ENCODE measurements at regions not wholly inside any gene's neighbourhood (a gene's known extent, or its start where the extent isn't known, plus 50 kb on each side); places are given as distances from the start of the nearest gene placed in this dataset.
"Not testable (repeated sequence)": the region's sequence is repeated elsewhere in the genome, so short reads cannot be mapped to it uniquely, and the experiment has no call there.

DNA sequence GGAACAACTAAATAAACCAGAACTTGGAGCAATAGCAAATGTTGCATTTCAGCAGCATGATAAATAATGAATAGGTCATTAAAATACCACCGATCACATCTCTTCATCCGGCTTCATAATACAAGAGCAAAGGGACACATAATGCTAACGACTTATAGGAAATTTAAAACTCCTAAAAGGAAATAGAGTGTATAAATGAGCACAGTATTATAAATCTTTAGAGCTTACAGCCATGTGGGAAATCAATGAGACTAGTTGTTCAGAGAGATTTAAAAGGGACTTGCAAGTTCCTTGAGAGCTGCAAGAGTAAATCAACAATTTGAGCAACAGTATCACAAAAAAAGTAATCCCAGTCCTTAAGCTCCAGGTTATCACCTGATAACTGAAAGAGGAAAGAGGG, 677.0 kb downstream of the PLOD2 start:
- no peak for ATAC-seq

- ATAC-seq, result no peak
These were observed 672.0 kb downstream of the PLOD2 start for GRCh38 chr3:145489011-145489410.

DNA sequence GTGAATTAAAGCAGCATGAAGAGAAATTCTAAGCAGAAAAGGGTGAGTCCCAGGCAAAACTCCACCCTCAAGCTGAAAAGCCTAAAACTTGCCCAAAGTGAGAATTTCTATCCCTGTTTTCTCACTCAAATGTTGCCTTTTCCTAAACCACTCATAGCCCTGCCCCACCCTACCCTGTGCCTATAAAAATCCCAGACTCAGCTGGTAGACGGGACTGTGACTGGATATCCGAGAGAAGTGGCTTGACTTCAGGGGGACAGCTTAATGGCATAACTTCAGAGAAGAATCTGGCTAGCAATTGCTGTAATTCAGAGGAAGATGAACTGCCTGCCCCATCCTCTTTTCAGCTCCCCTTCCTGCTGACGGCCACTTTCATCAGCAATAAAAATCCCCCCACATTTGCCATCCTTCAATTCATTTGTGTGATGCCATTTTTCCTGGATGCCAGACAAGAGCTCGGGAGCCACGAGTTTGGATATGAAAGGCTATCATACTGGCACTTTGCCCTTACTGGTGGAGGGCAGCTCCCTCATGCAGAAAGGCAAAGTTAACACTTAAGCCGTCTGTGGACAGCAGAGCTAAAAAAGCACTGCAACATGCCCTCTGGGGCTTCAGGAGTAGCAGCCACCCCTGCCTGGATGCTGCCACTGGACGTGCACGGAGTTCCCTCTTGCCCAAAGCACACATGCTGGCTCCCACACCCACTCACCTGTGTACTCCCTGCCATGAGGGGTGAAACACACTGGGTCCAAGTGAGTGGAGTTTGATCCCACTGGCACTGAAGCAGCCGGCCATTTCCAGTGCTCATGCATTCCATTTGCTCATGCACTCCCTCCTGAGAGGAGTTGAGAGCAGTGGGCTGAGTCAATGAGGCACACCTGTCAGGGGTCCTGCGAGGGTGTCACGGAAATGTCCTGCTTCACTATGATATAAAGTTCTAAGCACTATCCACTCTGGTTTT, 670.6 kb downstream of the PLOD2 start:
- no peak for ATAC-seq

GRCh38 chr3:145492456-145492855, 668.5 kb downstream of the PLOD2 start:
- ATAC-seq, result no peak

- ATAC-seq, result not testable (repeated sequence)
These were observed 643.6 kb downstream of the PLOD2 start for GRCh38 chr3:145517416-145517815.

GRCh38 chr3:145518639-145519038, 642.3 kb downstream of the PLOD2 start:
- no peak for ATAC-seq

- ATAC-seq, result no peak
These were observed 641.5 kb downstream of the PLOD2 start for GRCh38 chr3:145519398-145520047.

DNA sequence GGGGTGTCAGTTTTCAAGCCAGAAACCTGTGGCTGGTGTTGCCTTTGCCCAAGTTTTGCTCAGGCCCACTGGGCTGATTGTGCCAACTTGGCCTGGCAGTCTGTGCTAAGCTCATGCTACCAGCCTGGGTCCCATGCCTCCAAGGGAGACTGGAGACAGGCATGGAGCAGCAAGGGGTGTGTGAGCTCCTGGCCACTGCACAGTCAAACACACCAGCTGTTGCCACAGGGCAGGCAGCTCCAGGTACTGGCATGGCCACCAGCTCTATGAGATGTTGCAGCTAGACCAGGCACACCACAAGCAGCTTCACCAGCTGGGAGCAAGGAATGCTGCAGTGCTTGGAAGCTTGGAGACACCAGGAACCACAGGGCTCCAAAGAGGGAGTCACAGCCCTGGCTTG, 638.8 kb downstream of the PLOD2 start:
- no peak for ATAC-seq

DNA sequence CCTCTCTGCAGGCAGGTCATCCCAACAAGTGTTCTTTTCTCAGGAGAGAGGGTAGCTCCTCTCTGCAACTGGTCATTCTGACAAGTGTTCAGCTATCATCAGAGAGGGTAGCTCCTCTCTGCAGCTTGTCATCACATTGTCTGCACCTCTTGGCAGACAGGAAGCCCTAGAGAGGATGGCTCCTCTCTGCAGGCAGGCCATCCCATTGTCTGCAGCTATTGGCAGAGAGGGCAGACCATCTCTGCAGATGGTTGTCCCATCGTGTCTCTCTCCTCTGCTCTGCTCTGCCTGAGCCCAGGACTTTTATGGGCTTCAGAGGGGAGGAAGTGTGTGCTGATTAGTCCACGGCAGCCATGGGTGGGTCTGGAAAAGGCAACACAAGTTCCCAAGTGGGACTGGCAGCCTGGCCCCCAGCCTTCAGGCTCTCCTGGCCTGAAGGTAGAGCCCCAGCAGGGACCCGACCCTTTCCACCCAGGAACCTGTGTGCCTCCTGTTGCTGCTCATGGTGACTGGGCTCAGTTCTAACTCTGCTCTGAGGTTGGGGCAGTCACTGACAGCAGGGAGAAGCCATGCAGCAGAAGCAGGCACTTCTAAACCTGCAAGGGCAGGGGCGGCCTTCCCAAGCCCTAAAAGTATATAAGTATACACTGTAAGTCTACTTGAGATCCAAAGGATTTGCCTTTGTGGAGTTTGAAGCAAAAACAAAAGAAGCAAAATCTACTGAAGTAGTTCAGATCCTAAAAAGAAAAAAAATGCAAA, 637.9 kb downstream of the PLOD2 start:
- ATAC-seq, result no peak

DNA sequence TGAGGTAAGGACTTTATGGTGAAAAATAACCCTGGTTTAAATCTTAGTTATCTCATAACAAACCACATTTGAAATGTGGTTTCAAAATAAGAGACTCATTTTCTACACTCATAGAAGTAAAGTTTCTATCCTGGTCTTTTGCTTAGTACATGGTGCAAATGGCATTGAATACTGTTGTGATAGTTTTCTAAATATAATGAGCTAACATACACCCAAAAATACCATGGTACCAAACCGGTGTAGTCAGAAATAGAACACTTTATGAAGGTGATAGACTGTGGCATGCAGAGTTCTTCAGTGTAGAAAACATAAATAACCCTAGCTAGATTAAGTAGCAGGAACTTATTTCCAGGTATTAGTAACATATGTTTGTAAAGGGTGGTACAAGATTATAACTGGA, 629.4 kb downstream of the PLOD2 start:
- ATAC-seq, result no peak

GRCh38 chr3:145533696-145534095, 627.3 kb downstream of the PLOD2 start:
- ATAC-seq, result no peak

- ATAC-seq, result no peak
These were observed 624.5 kb downstream of the PLOD2 start for GRCh38 chr3:145536461-145536860.

DNA sequence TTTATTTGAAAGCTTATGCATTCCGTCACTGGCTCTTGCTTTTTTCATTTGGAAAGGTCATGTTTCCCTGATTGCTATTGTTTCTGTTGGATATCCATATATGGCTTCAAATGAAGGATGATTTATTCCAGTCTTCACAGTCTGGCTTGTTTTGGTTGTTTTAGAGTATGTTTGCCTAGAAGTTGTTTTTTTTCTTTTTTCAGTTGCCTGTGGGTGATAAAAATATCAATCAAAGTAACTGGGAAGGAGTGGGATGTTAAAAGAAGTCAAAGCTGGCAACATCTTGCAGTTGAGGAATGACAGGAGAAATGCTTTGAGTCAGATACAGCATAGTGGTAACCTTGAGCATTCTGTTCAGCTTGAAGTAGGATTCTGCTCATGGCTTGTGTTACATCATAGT, 610.5 kb downstream of the PLOD2 start:
- no peak for ATAC-seq

- ATAC-seq, result no peak
These were observed 603.6 kb downstream of the PLOD2 start for GRCh38 chr3:145557405-145557804.

GRCh38 chr3:145578471-145578870, 582.5 kb downstream of the PLOD2 start:
- ATAC-seq, result no peak

- no peak for ATAC-seq
These were observed 579.3 kb downstream of the PLOD2 start for GRCh38 chr3:145581694-145582093.

DNA sequence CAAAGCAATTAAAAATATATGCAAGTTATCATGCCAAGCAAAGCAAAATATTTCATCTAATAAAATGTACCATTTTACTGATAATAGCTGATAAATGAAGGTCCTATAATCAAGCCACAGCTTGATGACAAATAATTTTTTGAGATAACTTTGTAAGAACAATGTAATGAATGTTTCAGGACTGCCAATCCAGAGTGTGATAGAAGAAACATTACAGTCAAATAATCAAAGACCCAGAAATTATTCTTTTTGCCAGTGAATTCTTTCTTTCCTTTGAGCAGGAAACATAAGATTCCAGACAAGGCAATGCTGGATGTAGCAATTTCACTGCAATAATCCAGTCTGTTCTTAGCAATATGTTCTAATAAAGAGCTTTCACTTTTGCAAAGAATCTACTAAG, 556.1 kb downstream of the PLOD2 start:
- no peak for ATAC-seq

- no peak for ATAC-seq
These were observed 541.0 kb downstream of the PLOD2 start for GRCh38 chr3:145620002-145620401.

DNA sequence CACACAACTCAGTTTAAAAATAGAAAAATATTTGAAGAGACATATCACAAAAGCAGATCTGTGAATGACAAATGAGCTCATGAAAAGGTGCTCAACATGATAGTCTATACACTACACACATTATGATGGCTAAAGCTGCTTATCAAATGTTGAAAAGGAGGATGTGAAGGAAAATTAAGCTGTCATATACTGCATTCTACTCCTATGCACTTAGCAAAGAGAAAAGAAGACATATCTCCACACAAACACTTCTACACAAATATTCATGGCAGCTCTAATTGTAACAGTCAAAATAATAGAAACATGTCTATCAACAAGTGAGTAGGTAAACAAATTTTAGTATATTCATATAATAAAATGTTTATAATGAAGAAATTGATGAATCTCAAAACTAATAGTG, 540.5 kb downstream of the PLOD2 start:
- no peak for ATAC-seq

DNA sequence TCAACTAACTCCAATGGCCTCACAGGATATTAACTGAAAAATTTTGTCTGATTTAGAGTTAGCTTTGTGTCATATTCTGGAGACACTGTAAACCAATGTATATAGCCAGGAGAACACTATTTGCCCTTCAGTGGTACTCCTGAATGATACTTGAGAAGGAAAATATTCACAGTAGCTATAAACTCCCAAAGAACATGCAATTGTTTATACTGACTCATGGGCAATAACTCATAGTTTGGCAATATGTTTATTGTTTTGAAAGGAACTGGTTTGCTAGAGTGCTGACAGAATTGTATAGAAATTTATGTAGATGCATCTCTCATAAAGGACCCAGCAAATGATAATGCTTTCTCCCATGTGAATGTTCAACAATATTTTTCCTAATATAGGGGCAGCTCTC, 537.6 kb downstream of the PLOD2 start:
- ATAC-seq, result no peak

DNA sequence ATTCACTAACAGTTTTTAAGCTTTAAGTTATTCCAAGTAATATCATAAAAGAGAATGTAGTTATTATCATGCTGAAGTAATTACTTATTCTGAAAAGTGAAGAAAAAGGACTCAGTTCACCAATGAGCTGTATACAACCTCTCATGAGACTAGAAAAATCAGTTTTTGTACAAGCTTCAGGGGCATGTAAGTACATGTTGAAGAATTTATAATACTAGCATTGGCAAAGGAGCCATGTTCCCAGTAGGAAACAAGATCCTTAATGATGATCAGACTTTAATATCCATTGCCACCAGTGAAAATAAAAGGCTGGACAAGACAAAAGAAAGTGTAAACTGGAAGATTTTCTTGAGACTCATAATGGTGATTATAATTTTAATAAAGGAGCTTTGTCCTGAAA, 532.8 kb downstream of the PLOD2 start:
- no peak for ATAC-seq

- ATAC-seq, result no peak
These were observed 523.9 kb downstream of the PLOD2 start for GRCh38 chr3:145637105-145637504.

GRCh38 chr3:145639003-145639606, 521.9 kb downstream of the PLOD2 start:
- no peak for ATAC-seq
